MM.1S (cell line): ENCODE measurements at regions not wholly inside any gene's neighbourhood (a gene's known extent, or its start where the extent isn't known, plus 50 kb on each side); places are given as distances from the start of the nearest gene placed in this dataset.
A peak's percentile ranks its signal among the peaks of the same experiment; 100 is the strongest.
"Not testable (repeated sequence)": the region's sequence is repeated elsewhere in the genome, so short reads cannot be mapped to it uniquely, and the experiment has no call there.

ENCODE experiments used
- DNase-seq: peaks from one replicate; pipeline ENCODE4 v3.0.0-alpha.2; 2015
- H2AFZ ChIP-seq: fragments of 300-600 bp; sonication (generic); 2 replicates; pipeline ENCODE4 v1.6.0; 2016; ENCODE audit warnings: antibody characterized with exemption, low read length
- H3F3A ChIP-seq: fragments of 300-600 bp; sonication (generic); 2 replicates; pipeline ENCODE4 v1.6.1; 2016; ENCODE audit warnings: mild to moderate bottlenecking, antibody characterized with exemption, low read length, moderate library complexity, mixed read lengths; ENCODE audit not compliant: insufficient read depth
- H3K27ac ChIP-seq: fragments of 300-600 bp; sonication (generic); 2 replicates; pipeline ENCODE4 v1.5.1; 2016; ENCODE audit warnings: mild to moderate bottlenecking, low read length
- H3K27me3 ChIP-seq: fragments of 300-600 bp; sonication (generic); replicated peaks from 2 replicates; pipeline ENCODE4 v1.6.0; 2016; ENCODE audit warnings: low read length; ENCODE audit not compliant: insufficient read depth
- H3K36me3 ChIP-seq: fragments of 300-600 bp; sonication (generic); replicated peaks from 2 replicates; pipeline ENCODE4 v1.6.1; 2016; ENCODE audit warnings: mild to moderate bottlenecking, low read length, mixed read lengths; ENCODE audit not compliant: insufficient read depth
- H3K4me1 ChIP-seq: fragments of 300-600 bp; sonication (generic); 2 replicates; pipeline ENCODE4 v1.6.1; 2016; ENCODE audit warnings: low read length, mixed read lengths
- H3K4me2 ChIP-seq: fragments of 300-600 bp; sonication (generic); 2 replicates; pipeline ENCODE4 v1.6.0; 2016; ENCODE audit warnings: low read depth, low read length
- H3K4me3 ChIP-seq: fragments of 300-600 bp; sonication (generic); 2 replicates; pipeline ENCODE4 v1.5.1; 2016; ENCODE audit warnings: low read length, mixed read lengths
- H3K79me2 ChIP-seq: fragments of 300-600 bp; sonication (generic); 2 replicates; pipeline ENCODE4 v1.6.1; 2016; ENCODE audit warnings: mixed run types, low read length, mixed read lengths
- H3K9ac ChIP-seq: fragments of 300-600 bp; sonication (generic); 2 replicates; pipeline ENCODE4 v1.6.1; 2016; ENCODE audit warnings: low read length, mixed read lengths
- H3K9me2 ChIP-seq: fragments of 300-600 bp; sonication (generic); replicated peaks from 2 replicates; pipeline ENCODE4 v1.6.1; 2016; ENCODE audit warnings: mild to moderate bottlenecking, low read length, mixed read lengths; ENCODE audit not compliant: insufficient read depth
- H3K9me3 ChIP-seq: fragments of 300-600 bp; sonication (generic); replicated peaks from 2 replicates; pipeline ENCODE4 v1.6.1; 2016; ENCODE audit warnings: mild to moderate bottlenecking, low read length, mixed read lengths; ENCODE audit not compliant: insufficient read depth
- H4K20me1 ChIP-seq: fragments of 300-600 bp; sonication (generic); 2 replicates; pipeline ENCODE4 v1.6.1; 2016; ENCODE audit warnings: mild to moderate bottlenecking, low read length, moderate library complexity, mixed read lengths; ENCODE audit not compliant: insufficient read depth
- CTCF ChIP-seq: fragments of 300-600 bp; sonication (generic); IDR thresholded peaks from 2 replicates; pipeline ENCODE4 v1.5.1; 2016; ENCODE audit warnings: antibody characterized with exemption, low read length, mixed read lengths

- H3K27ac ChIP-seq, H3K36me3 ChIP-seq, H3K79me2 ChIP-seq, H4K20me1 ChIP-seq, H2AFZ ChIP-seq, H3K4me3 ChIP-seq, H3K9ac ChIP-seq, H3K27me3 ChIP-seq, H3F3A ChIP-seq, H3K4me2 ChIP-seq, H3K9me2 ChIP-seq, H3K9me3 ChIP-seq, H3K4me1 ChIP-seq, DNase-seq: not testable (repeated sequence)
- peak; percentile 15; the same call in 1 of the 2 replicates for TF ChIP-seq CTCF
These were observed 66.7 kb upstream of the XKR3 start for GRCh38 chr22:16891892-16892291.

GRCh38 chr22:16876339-16876738 is 51.1 kb upstream of the XKR3 start:
- H3K4me2 ChIP-seq, H3K4me1 ChIP-seq, H3K9me2 ChIP-seq, H3K27ac ChIP-seq, H2AFZ ChIP-seq, H3K36me3 ChIP-seq, H3F3A ChIP-seq, H3K79me2 ChIP-seq, H3K27me3 ChIP-seq, H3K9me3 ChIP-seq, DNase-seq, H4K20me1 ChIP-seq, H3K4me3 ChIP-seq, H3K9ac ChIP-seq: not testable (repeated sequence)
